IPS-15b (cell line): ENCODE measurements at regions not wholly inside any gene's neighbourhood (a gene's known extent, or its start where the extent isn't known, plus 50 kb on each side); places are given as distances from the start of the nearest gene placed in this dataset.
"Not testable (repeated sequence)": the region's sequence is repeated elsewhere in the genome, so short reads cannot be mapped to it uniquely, and the experiment has no call there.

ENCODE experiments used
- H3K27me3 ChIP-seq: one replicate; pipeline ENCODE4 v1.6.1; 2013; ENCODE audit warnings: low read length; ENCODE audit not compliant: control insufficient read depth, insufficient read depth
- H3K36me3 ChIP-seq: one replicate; pipeline ENCODE4 v1.6.1; 2013; ENCODE audit warnings: low read length; ENCODE audit not compliant: control insufficient read depth, insufficient read depth
- H3K4me1 ChIP-seq: one replicate; pipeline ENCODE4 v1.6.1; 2013; ENCODE audit warnings: mild to moderate bottlenecking, low read length; ENCODE audit not compliant: control insufficient read depth, insufficient read depth
- H3K4me3 ChIP-seq: one replicate; pipeline ENCODE4 v1.5.1; 2013; ENCODE audit warnings: low read depth, low read length
- H3K9ac ChIP-seq: one replicate; pipeline ENCODE4 v1.6.1; 2013; ENCODE audit warnings: low read depth, mild to moderate bottlenecking, low read length
- H3K9me3 ChIP-seq: one replicate; pipeline ENCODE4 v1.6.1; 2013; ENCODE audit warnings: mild to moderate bottlenecking, low read length; ENCODE audit not compliant: control insufficient read depth, insufficient read depth

DNA sequence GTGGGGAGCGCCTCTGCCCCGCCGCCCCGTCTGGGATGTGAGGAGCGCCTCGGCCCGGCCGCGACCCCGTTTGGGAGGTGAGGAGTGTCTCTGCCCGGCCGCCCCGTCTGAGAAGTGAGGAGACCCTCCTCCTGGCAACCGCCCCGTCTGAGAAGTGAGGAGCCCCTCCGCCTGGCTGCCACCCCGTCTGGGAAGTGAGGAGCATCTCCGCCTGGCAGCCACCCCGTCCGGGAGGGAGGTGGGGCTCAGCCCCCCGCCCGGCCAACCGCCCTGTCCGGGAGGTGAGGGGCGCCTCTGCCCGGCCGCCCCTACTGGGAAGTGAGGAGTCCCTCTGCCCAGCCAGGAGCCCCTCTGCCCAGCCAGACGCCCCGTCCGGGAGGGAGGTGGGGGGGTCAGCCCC is 61.8 kb upstream of the SVIL start:
- not testable (repeated sequence) for H3K9me3 ChIP-seq, H3K9ac ChIP-seq, H3K36me3 ChIP-seq, H3K4me1 ChIP-seq, H3K4me3 ChIP-seq, H3K27me3 ChIP-seq

DNA sequence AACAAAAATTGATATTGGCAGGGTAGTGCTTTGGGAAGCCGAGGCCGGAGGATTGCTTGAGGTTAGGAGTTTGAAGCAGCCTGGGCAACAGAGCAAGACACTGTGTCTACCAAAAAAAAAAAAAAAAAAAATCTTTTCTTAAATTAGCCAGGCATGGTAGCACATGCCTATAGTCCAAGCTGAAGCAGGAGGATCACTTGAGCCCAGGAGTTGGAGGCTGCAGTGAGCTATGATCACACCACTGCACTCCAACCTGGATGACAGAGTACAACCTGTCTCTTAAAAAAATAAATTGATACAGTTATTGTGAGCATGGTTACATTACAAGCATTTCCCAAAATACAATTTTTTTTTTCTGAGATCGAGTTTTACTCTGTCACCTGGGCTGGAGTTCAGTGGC is 59.4 kb upstream of the SVIL start:
- H3K4me1 ChIP-seq: peaks cover 2% of the 10 kb centered on the region
- no peaks in the 10 kb centered on the region for H3K9me3 ChIP-seq
- H3K9ac ChIP-seq: no peak overlapping the region
- no peak overlapping the region for H3K4me3 ChIP-seq
- no peaks in the 10 kb centered on the region for H3K27me3 ChIP-seq
- no peaks in the 10 kb centered on the region for H3K36me3 ChIP-seq

DNA sequence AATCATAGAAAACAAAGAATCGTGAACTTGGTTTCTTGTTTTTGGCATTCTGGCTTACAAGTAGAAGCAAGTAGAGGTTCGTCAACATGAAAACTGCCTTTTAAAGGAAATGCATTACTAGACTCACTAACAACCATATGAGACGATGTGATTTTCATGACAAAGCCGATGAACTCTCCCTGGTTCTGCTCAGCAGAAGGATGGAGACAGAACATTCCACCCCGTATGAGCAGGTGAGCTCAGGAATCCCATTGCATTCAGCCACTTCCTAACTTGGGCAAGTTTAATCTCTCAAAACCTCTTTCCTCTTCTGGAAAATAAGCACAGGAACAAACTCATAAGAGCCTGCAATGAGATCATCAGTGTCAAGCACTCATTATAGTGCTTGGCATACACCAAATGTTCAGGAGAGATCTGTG is 57.4 kb upstream of the SVIL start:
- no peaks in the 10 kb centered on the region for H3K9me3 ChIP-seq
- no peak overlapping the region for H3K4me3 ChIP-seq
- peaks cover 13% of the 10 kb centered on the region for H3K4me1 ChIP-seq
- no peaks in the 10 kb centered on the region for H3K36me3 ChIP-seq
- H3K9ac ChIP-seq: no peak overlapping the region
- no peaks in the 10 kb centered on the region for H3K27me3 ChIP-seq

DNA sequence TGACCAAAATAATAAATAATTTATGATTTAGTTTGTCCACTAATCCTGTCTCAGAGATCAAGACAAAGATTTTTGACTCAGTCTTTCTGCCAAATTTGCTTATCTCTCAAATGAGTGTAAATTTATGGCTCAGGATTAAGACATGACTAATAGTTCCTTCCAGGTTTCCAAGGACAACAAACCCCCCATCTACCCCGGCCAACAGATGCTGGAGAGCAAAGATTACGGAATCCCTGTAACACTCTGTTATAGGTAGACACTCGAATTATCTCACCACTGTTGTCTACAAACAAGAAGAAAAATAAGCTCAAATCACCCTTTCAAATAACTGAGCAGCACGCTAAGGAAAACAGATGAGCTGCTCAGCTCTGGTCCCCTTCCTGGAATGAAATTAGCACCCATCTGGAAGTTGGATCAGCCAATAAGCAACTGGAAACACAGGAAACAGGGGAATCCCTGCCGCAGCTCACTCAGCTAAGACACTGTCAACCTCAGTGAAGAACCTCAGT is 56.8 kb upstream of the SVIL start:
- Histone ChIP-seq H3K36me3 (no peaks in the 10 kb centered on the region), H3K4me3 (no peak overlapping the region), H3K27me3 (no peaks in the 10 kb centered on the region), H3K4me1 (peaks cover 17% of the 10 kb centered on the region), H3K9me3 (no peaks in the 10 kb centered on the region), H3K9ac (no peak overlapping the region)

DNA sequence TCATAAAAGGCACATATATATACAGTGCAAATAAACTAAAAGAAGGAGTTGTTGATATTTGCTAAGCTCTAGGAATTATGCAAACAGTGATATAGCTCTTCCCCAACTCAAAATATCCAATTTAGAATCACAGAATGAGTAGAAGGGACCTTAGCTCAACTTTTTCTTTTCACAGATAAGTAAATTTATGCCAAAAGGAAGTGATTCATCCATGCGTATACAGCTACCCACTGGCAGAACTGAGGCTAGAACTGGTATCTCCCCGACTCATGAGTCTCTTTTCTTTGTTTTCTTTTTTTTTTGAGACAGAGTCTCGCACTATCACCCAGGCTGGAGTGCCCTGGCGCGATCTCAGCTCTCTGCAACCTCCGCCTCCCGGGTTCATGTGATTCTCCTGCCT is 54.2 kb upstream of the SVIL start:
- Histone ChIP-seq H3K36me3 (no peaks in the 10 kb centered on the region), H3K9me3 (no peaks in the 10 kb centered on the region), H3K4me3 (no peak overlapping the region), H3K4me1 (peaks cover 17% of the 10 kb centered on the region), H3K27me3 (no peaks in the 10 kb centered on the region), H3K9ac (no peak overlapping the region)

DNA sequence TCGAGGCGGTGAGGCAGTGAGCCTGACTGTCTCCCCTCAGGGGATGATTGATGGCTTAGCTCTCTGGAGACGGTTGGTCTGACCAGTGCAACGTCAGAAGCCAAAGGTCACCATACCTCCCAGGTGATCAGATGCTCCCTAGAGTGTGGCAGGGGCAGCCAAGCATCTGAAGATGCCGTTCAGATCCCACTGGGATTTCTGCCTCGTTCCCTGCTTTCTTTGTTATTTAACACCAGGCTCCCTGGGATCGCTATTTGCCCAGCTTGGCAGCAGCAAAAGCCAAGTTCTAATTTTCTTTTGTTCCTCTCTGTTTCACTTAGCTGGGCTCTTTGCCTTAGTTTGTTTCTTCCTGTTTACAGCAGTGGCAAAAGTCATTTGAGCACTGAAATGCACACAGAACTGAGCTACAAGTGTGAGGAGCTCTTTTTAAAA is 53.5 kb upstream of the SVIL start:
- peaks cover 17% of the 10 kb centered on the region for H3K4me1 ChIP-seq
- H3K36me3 ChIP-seq: no peaks in the 10 kb centered on the region
- no peaks in the 10 kb centered on the region for H3K9me3 ChIP-seq
- H3K9ac ChIP-seq: no peak overlapping the region
- no peaks in the 10 kb centered on the region for H3K27me3 ChIP-seq
- no peak overlapping the region for H3K4me3 ChIP-seq

DNA sequence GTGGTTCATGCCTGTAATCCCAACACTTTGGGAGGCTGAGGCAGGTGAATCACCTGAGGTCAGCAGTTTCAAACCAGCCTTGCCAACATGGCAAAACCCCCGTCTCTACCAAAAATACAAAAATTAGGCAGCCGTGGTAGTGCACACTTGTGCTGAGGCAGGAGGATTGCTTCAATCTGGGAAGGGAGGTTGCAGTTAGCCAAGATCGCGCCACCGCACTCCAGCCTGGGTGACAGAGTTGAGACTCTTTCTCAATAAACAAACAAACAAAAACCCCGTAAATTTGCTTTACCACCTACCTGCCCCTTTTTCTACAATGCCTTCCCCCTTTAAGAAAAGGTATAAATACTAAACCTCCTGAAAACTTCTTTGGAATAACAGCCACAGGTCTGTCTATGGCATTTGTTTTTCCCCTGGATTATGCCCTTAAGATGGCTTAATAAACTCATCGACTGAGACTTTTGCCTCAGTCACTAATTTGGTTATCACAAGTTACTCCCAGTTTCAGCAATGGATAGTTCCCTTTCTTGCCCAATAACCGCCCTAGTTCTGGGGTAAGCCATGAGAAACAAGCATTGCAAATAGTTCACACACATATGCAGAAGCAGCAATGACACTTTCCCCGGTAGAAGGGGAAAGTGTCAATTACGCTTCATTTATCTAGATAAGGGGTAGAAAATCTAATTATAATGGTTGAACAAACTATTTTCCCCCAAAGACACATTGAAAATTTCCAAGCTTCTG is 52.8 kb upstream of the SVIL start:
- Histone ChIP-seq H3K9ac (no peak overlapping the region), H3K27me3 (no peaks in the 10 kb centered on the region), H3K9me3 (no peaks in the 10 kb centered on the region), H3K4me3 (no peak overlapping the region), H3K4me1 (peaks cover 17% of the 10 kb centered on the region), H3K36me3 (no peaks in the 10 kb centered on the region)

DNA sequence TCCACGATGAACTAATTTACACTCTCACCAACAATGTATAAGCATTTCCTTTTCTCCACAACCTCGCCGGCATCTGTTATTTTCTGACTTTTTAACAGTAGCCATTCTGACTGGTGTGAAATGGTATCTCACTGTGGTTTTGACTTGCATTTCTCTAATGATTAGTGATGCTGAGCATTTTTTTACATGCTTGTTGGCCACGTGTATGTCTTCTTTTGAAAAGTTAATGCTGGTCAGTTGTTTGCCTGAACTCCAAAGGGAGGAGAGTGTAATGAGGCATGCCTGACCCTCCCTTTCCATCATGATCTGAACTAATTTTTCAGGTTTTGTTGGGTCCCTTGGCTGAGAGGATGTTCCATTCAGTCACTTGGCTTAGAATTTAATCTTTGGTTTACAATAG is 50.7 kb upstream of the SVIL start:
- no peaks in the 10 kb centered on the region for H3K27me3 ChIP-seq
- no peak overlapping the region for H3K9ac ChIP-seq
- no peaks in the 10 kb centered on the region for H3K9me3 ChIP-seq
- no peak overlapping the region for H3K4me3 ChIP-seq
- H3K36me3 ChIP-seq: no peaks in the 10 kb centered on the region
- H3K4me1 ChIP-seq: peaks cover 15% of the 10 kb centered on the region
